AG04450 (cell line): ENCODE measurements at regions not wholly inside any gene's neighbourhood (a gene's known extent, or its start where the extent isn't known, plus 50 kb on each side); places are given as distances from the start of the nearest gene placed in this dataset.

ENCODE experiments used
- CTCF ChIA-PET: fragments of 300-600, 350-600 bp; formaldehyde crosslinking; extraction: SDS; loops from one replicate; lab custom pipeline; 2022; ENCODE audit warnings: antibody characterized with exemption, inconsistent platforms; lab: Charles Lee
- POLR2A ChIA-PET: fragments of 350-600 bp; formaldehyde crosslinking; extraction: SDS; loops from one replicate; lab custom pipeline; 2021; ENCODE audit warnings: antibody characterized with exemption, inconsistent platforms; lab: Yijun Ruan, JAX
- DNase-seq: peaks from one replicate; pipeline ENCODE4 v3.0.0-alpha.2; 2011; ENCODE audit warnings: low read depth, low spot score
- H3K27ac ChIP-seq: one replicate; pipeline ENCODE4 v1.5.1; 2012; ENCODE audit warnings: low read depth, low read length, control low read depth
- H3K27me3 ChIP-seq: one replicate; pipeline ENCODE4 v1.6.0; 2012; ENCODE audit warnings: low read length; ENCODE audit not compliant: control insufficient read depth, insufficient read depth
- H3K4me3 ChIP-seq: 2 replicates; pipeline ENCODE4 v1.5.1; 2011; ENCODE audit warnings: mild to moderate bottlenecking, low read depth, low read length, control low read depth
- H3K9me3 ChIP-seq: 2 replicates; pipeline ENCODE4 v1.5.1; 2012; ENCODE audit warnings: low read length; ENCODE audit not compliant: control insufficient read depth, insufficient read depth
- TF ChIP-seq, protein P1 (sequence below): IDR thresholded peaks from 2 replicates; pipeline ENCODE4 v1.5.1; 2011; ENCODE audit warnings: low read depth, low read length, control low read depth, inconsistent platforms

DNA sequence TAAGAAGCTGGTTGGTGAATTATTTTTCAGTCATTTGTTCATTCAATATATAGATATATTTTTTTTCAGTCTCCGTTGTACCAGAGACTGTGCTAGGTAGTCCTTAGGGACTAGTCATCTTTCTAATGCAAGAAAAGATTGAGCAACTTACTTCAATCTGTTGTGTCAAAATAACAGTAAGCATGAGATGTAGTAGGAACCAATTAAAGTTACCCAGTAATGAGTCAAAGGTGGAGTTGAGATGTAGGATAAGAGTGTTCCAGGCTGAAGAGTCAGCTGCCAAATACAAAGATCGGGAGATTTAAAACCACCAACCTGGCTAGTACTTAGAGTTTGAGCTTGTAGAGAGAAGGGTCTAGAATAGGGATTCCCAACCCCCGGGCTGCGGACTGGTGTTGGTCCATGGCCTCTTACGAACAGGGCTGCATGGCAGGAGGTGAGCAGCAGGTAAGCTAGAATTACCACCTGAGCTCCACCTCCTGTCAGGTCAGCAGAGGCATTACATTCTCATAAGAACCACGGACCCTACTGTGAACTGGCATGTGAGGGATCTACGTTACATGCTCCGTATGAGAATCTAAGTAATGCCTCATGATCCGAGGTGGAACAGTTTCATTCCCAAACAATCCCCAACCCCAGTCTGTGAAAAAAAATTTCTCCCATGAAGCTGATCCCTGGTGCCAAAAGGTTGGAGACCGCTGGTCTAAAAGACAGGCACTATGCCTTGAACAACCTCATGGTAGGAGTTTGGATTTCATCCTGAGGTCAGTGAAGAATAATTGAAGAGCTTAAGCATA is 1241.5 kb upstream of the WWC1 start:
- Histone ChIP-seq H3K4me3 (no peak overlapping the region), H3K9me3 (no peaks in the 10 kb centered on the region), H3K27me3 (no peaks in the 10 kb centered on the region), H3K27ac (no peak overlapping the region)
- CTCF ChIA-PET, result no interaction called here
- DNase-seq, result no peak
- POLR2A ChIA-PET, result no interaction called here
- TF ChIP-seq, protein P1, sequence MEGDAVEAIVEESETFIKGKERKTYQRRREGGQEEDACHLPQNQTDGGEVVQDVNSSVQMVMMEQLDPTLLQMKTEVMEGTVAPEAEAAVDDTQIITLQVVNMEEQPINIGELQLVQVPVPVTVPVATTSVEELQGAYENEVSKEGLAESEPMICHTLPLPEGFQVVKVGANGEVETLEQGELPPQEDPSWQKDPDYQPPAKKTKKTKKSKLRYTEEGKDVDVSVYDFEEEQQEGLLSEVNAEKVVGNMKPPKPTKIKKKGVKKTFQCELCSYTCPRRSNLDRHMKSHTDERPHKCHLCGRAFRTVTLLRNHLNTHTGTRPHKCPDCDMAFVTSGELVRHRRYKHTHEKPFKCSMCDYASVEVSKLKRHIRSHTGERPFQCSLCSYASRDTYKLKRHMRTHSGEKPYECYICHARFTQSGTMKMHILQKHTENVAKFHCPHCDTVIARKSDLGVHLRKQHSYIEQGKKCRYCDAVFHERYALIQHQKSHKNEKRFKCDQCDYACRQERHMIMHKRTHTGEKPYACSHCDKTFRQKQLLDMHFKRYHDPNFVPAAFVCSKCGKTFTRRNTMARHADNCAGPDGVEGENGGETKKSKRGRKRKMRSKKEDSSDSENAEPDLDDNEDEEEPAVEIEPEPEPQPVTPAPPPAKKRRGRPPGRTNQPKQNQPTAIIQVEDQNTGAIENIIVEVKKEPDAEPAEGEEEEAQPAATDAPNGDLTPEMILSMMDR, result no peak

DNA sequence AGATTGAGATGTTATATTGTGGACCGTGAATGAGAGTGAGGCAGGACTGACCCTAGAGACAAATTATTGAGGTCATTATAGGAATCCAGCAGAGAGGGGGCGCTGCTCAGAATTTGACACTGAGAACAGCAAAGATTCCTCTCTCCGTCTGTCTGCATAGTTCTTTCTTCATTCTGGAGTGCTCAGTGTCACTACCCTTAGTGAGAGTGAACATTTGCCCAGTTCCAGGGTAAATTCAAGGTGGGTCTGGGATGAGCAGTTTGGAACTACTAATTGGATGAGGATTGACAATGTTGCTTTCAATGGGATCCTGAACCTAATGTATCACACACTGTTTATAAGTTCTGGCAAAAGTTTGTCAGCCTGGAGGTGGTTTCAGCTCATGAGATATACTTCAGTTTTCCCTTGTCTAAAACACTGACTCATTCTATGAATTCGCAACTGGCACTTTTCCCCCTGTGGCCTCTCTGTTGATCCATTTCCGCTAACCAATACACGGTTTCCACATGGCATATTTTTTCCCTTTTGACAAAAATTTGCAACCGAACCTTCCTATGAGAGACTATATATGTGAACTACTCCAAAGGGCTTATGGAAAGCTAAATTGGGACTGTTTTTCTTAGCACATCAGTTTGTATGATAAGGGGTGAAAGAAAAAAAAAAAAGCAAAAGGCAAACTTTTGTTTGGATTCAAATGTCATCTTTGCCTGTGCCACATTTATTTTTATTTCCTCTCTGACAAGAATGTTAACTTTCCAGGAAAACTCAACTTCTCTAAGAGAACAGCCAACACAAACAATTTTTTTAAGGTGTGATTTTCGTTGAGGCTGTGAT is 1240.7 kb upstream of the WWC1 start:
- POLR2A ChIA-PET, result no interaction called here
- CTCF ChIA-PET, result interaction anchor here (1.1 kb wide), 1 partner anchor 267 kb away, joined by 3 read pairs; no protein-coding TSS in a partner anchor
- TF ChIP-seq, protein P1, result no peak
- no peak overlapping the region for H3K4me3 ChIP-seq
- no peak for DNase-seq
- no peaks in the 10 kb centered on the region for H3K27me3 ChIP-seq
- no peak overlapping the region for H3K27ac ChIP-seq
- no peaks in the 10 kb centered on the region for H3K9me3 ChIP-seq

DNA sequence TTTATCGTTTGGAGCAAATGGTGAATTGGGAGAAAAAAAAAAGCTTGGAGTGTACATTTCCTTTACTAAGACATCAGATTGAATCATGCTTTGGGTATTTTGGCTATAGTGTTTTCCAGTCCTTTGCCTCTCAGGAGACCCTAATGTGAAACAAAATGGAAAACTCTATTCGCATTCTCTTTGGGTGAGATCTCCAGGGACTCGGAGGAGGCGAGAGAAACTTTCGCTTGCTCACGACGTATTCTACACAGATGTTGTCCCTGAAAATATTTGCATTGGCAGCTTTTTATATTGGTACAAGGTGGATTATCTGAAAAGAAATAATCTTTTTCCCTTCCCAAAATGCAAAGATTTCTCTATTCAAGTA is 1240.1 kb upstream of the WWC1 start:
- ChIA-PET POLR2A (no interaction called here), CTCF (interaction anchor here (1.1 kb wide), 1 partner anchor 266 kb away, joined by 3 read pairs; no protein-coding TSS in a partner anchor)
- Histone ChIP-seq H3K27me3 (no peaks in the 10 kb centered on the region), H3K27ac (no peak overlapping the region), H3K4me3 (no peak overlapping the region), H3K9me3 (no peaks in the 10 kb centered on the region)
- TF ChIP-seq, protein P1, result no peak
- DNase-seq, result no peak

DNA sequence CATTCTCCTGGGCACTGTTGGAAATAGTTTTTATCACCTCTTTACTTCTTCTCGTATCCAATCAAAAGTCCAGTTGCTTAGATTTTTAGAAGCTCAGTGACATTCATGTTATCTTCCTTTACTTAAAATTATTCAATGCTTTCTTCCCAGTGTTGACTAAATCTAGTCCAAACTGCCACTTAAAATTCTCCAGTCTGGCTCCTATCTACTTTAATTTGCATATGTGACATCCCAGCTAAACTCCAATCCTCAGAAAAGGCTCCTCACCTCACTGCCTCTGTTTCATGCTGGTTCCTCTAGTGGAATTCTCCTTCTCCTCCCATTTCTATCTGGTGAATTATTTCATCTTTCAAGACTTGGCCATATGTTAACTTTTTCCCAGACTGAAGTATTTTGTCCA is 1238.7 kb upstream of the WWC1 start:
- ChIA-PET POLR2A (no interaction called here), CTCF (no interaction called here)
- no peaks in the 10 kb centered on the region for H3K27me3 ChIP-seq

More for the DNA sequence above, 1238.7 kb upstream of the WWC1 start:
- no peak for DNase-seq
- H3K4me3 ChIP-seq, result no peak overlapping the region
- no peak overlapping the region for H3K27ac ChIP-seq
- H3K9me3 ChIP-seq, result no peaks in the 10 kb centered on the region
- TF ChIP-seq, protein P1, result no peak
